Stimulated activated CD8-positive, alpha-beta memory T cell treated with anti-CD3 and anti-CD28 coated beads, Interleukin-12 subunit alpha, Interleukin-12 subunit beta, amount 100 ng/mL, for 4 hours (primary cell): ENCODE measurements at regions not wholly inside any gene's neighbourhood (a gene's known extent, or its start where the extent isn't known, plus 50 kb on each side); places are given as distances from the start of the nearest gene placed in this dataset.

Source experiments
- DNase-seq: peaks from one replicate; pipeline ENCODE4 v3.0.0-alpha.2; 2020; ENCODE audit warnings: low read depth

GRCh38 chr20:52864916-52865605 lies 107.1 kb upstream of the TSHZ2 start:
- no peak for DNase-seq

- no peak for DNase-seq
Observed at GRCh38 chr20:52859156-52859876, 112.8 kb upstream of the TSHZ2 start.

- no peak for DNase-seq
Observed at GRCh38 chr20:52852714-52853113, 119.4 kb upstream of the TSHZ2 start.

- DNase-seq = no peak
Observed at GRCh38 chr20:52847731-52848359, 124.3 kb upstream of the TSHZ2 start.

- DNase-seq = no peak
Observed at GRCh38 chr20:52847029-52847660, 125.0 kb upstream of the TSHZ2 start.

GRCh38 chr20:52845044-52845443 lies 127.1 kb upstream of the TSHZ2 start:
- DNase-seq = no peak

- DNase-seq = no peak
Observed at GRCh38 chr20:52843425-52843824, 128.7 kb upstream of the TSHZ2 start.

GRCh38 chr20:52841003-52841402 lies 131.2 kb upstream of the TSHZ2 start:
- no peak for DNase-seq

GRCh38 chr20:52840041-52840440 lies 132.1 kb upstream of the TSHZ2 start:
- DNase-seq = no peak

GRCh38 chr20:52838510-52839241 lies 133.5 kb upstream of the TSHZ2 start:
- DNase-seq = no peak

- no peak for DNase-seq
Observed at GRCh38 chr20:52837378-52837777, 134.8 kb upstream of the TSHZ2 start.

- no peak for DNase-seq
Observed at GRCh38 chr20:52833901-52834300, 138.3 kb upstream of the TSHZ2 start.

- DNase-seq = no peak
Observed at GRCh38 chr20:52832151-52832774, 139.9 kb upstream of the TSHZ2 start.

- DNase-seq = no peak
Observed at GRCh38 chr20:52830598-52830997, 141.6 kb upstream of the TSHZ2 start.

- DNase-seq = no peak
Observed at GRCh38 chr20:52829111-52829510, 143.0 kb upstream of the TSHZ2 start.

- DNase-seq = no peak
Observed at GRCh38 chr20:52828199-52828598, 144.0 kb upstream of the TSHZ2 start.

- DNase-seq = no peak
Observed at GRCh38 chr20:52826722-52827121, 145.4 kb upstream of the TSHZ2 start.

GRCh38 chr20:52826321-52826720 lies 145.8 kb upstream of the TSHZ2 start:
- no peak for DNase-seq

GRCh38 chr20:52824494-52825216 lies 147.5 kb upstream of the TSHZ2 start:
- no peak for DNase-seq

GRCh38 chr20:52823303-52823702 lies 148.9 kb upstream of the TSHZ2 start:
- DNase-seq = no peak
